ENCODE measurements at regions not wholly inside any gene's neighbourhood (a gene's known extent, or its start where the extent isn't known, plus 50 kb on each side); places are given as distances from the start of the nearest gene placed in this dataset.
"Not testable (repeated sequence)": the region's sequence is repeated elsewhere in the genome, so short reads cannot be mapped to it uniquely, and the experiment has no call there.

GRCh38 chr6:104500265-104500664 is 359.5 kb downstream of the HACE1 start:
- no peak for DNase-seq

- no peak for DNase-seq
Observed at GRCh38 chr6:104486035-104486434, 373.7 kb downstream of the HACE1 start.

GRCh38 chr6:104484626-104485025 is 375.1 kb downstream of the HACE1 start:
- no peak for DNase-seq

- DNase-seq: no peak
Observed at GRCh38 chr6:104484191-104484590, 375.5 kb downstream of the HACE1 start.

- DNase-seq: peak in 2 of 4 experiments; percentile 9 to 26
Observed at GRCh38 chr6:104483225-104483834, 376.4 kb downstream of the HACE1 start.

- no peak for DNase-seq
Observed at GRCh38 chr6:104477569-104477968, 382.1 kb downstream of the HACE1 start.

- no peak for DNase-seq
Observed at GRCh38 chr6:104473021-104473429, 386.7 kb downstream of the HACE1 start.

- no peak for DNase-seq
Observed at GRCh38 chr6:104472021-104472901, 387.5 kb downstream of the HACE1 start.

- DNase-seq: no peak
Observed at GRCh38 chr6:104466306-104466705, 393.4 kb downstream of the HACE1 start.

- peak in 1 of 4 experiments; percentile 1 for DNase-seq
Observed at GRCh38 chr6:104462811-104463599, 396.7 kb downstream of the HACE1 start.

GRCh38 chr6:104460738-104461483 is 398.8 kb downstream of the HACE1 start:
- DNase-seq: peak in 2 of 4 experiments; percentile 2

GRCh38 chr6:104459543-104459942 is 400.2 kb downstream of the HACE1 start:
- no peak for DNase-seq

GRCh38 chr6:104449918-104450317 is 409.8 kb downstream of the HACE1 start:
- DNase-seq: no peak

GRCh38 chr6:104446101-104447080 is 413.3 kb downstream of the HACE1 start:
- not testable (repeated sequence) for DNase-seq

- DNase-seq: no peak
Observed at GRCh38 chr6:104434519-104434918, 425.2 kb downstream of the HACE1 start.

GRCh38 chr6:104431096-104431495 is 428.6 kb downstream of the HACE1 start:
- no peak for DNase-seq

- DNase-seq: no peak
Observed at GRCh38 chr6:104428184-104428583, 431.5 kb downstream of the HACE1 start.

- DNase-seq: no peak
Observed at GRCh38 chr6:104423691-104424090, 436.0 kb downstream of the HACE1 start.

- no peak for DNase-seq
Observed at GRCh38 chr6:104421650-104422049, 438.1 kb downstream of the HACE1 start.

GRCh38 chr6:104418839-104419238 is 440.9 kb downstream of the HACE1 start:
- DNase-seq: no peak

GRCh38 chr6:104418125-104418524 is 441.6 kb downstream of the HACE1 start:
- peak in 3 of 4 experiments; percentile 19 to 44 (median 30) for DNase-seq
